ENCODE measurements at regions not wholly inside any gene's neighbourhood (a gene's known extent, or its start where the extent isn't known, plus 50 kb on each side); places are given as distances from the start of the nearest gene placed in this dataset.

- DNase-seq (ENCODE audit: low read depth, low spot score) (no peak), ATAC-seq (no peak), FAIRE-seq (no peak)
- intact Hi-C loops (cut with micrococcal nuclease; ENCODE audit: unreplicated experiment) (loop anchor here (5.0 kb wide), 1 partner anchor 65 kb away; no protein-coding TSS in a partner anchor), in situ Hi-C loops (cut with MboI) (no loop called here)
- H3K36me3 ChIP-seq (ENCODE audit: control insufficient read depth in 2 of 2, insufficient read depth in 2 of 2, low read length in 1 of 2), result no peaks in the 10 kb centered on the region
- ChIA-PET RAD21 (ENCODE audit: unreplicated experiment) (interaction anchor here (0.8 to 5.5 kb wide), 5 partner anchors 66 to 102 kb away, joined by 3 to 40 read pairs (median 3); partner anchors contain the start of gene DUSP10), POLR2A (no interaction called here), SMC1A (ENCODE audit: uncharacterized antibody, unreplicated experiment) (interaction anchor here (0.6 to 3.5 kb wide), 15 partner anchors 10 to 484 kb away, joined by 3 to 17 read pairs (median 4); no protein-coding TSS in a partner anchor), CTCF (interaction anchor here (0.8 to 4.4 kb wide), 3 partner anchors 66 to 98 kb away, joined by 3 to 12 read pairs (median 3); no protein-coding TSS in a partner anchor)
- no peak overlapping the region for H3K4me2 ChIP-seq (ENCODE audit: control insufficient read depth, insufficient read depth)
- no peak overlapping the region for H3K9ac ChIP-seq (ENCODE audit: control insufficient read depth, insufficient read depth, low read length)
- no peaks in the 10 kb centered on the region for H3K79me2 ChIP-seq (ENCODE audit: control insufficient read depth, insufficient read depth, low read length)
- H3K4me1 ChIP-seq (ENCODE audit: control insufficient read depth, insufficient read depth, low read length), result peaks cover 18% of the 10 kb centered on the region
- WGBS (ENCODE audit: insufficient coverage, insufficient replicate concordance, low lambda C conversion rate, missing lambda C conversion rate), result 96% methylated on average over 3 of the region's 3 CpGs
- no peak for TF ChIP-seq E4F1 (IDR thresholded peaks at IDR 0.05; ENCODE audit: borderline replicate concordance, partially characterized antibody)
- no peak for TF ChIP-seq SREBF1 (IDR thresholded peaks at IDR 0.05; ENCODE audit: low read length)
- no peak for TF ChIP-seq MYC (IDR thresholded peaks at IDR 0.05; ENCODE audit: insufficient read depth, insufficient read length, insufficient replicate concordance, low read length, severe bottlenecking)
- TF ChIP-seq SP1 (IDR thresholded peaks at IDR 0.05; ENCODE audit: low read depth, low read length), result no peak
- TF ChIP-seq RELA (IDR thresholded peaks at IDR 0.05; ENCODE audit: borderline replicate concordance, partially characterized antibody), result no peak
- H4K20me1 ChIP-seq (ENCODE audit: control insufficient read depth, insufficient read depth), result no peaks in the 10 kb centered on the region
- H2AFZ ChIP-seq (ENCODE audit: control insufficient read depth, low read depth, low read length), result no peak overlapping the region
- peaks cover under 1% of the 10 kb centered on the region; the same call in 1 of the 3 replicates for H3K9me3 ChIP-seq (replicated peaks; ENCODE audit: control insufficient read depth, insufficient read depth, low read length)
- H3K4me3 ChIP-seq, result no peak overlapping the region
- no peak overlapping the region for H3K27ac ChIP-seq (ENCODE audit: control insufficient read depth, insufficient read depth)
- no peaks in the 10 kb centered on the region for H3K27me3 ChIP-seq (replicated peaks in 1 of 2; ENCODE audit: control insufficient read depth in 2 of 2, insufficient read depth in 2 of 2, low read length in 1 of 2)
- no TSS peak for BruUV-seq (replicated peaks)
Observed at GRCh38 chr1:221641811-221642210, 100.1 kb downstream of the DUSP10 start.
